Activated CD8-positive, alpha-beta memory T cell treated with anti-CD3 and anti-CD28 coated beads, Interleukin-2, amount 50 U/mL, for 1 hour (primary cell): ENCODE measurements at regions not wholly inside any gene's neighbourhood (a gene's known extent, or its start where the extent isn't known, plus 50 kb on each side); places are given as distances from the start of the nearest gene placed in this dataset.

Experiments used
- DNase-seq: peaks from one replicate; pipeline ENCODE4 v3.0.0-alpha.2; 2020; ENCODE audit errors: extremely low read depth

DNA sequence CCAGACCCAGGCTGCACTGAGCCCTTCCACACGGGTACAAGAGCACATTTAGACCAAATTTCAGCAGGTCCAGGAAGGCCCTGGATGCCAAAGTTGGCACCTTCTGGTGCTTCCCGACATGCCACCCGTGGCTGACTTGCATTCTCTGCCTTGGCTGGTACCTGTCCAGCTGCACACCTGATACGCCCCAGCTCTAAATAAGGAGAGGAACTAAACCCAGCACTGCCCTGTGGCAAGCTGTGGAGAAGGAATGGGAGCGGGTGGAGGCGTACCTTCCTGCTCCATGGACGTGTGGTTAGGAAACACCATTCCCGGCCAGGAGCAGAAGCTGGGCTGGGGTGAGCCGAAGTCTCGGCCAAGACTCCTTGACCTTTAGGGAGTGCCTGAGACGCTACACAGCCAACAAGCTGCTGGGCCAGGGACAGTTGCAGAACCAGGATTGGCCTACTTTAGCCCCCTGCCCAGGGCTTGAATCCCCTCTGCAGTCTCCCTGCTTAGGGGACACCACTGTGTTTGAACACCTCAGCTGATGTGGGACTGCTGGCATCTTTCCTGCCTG lies 86.5 kb upstream of the TAF1B start:
- DNase-seq: no peak

DNA sequence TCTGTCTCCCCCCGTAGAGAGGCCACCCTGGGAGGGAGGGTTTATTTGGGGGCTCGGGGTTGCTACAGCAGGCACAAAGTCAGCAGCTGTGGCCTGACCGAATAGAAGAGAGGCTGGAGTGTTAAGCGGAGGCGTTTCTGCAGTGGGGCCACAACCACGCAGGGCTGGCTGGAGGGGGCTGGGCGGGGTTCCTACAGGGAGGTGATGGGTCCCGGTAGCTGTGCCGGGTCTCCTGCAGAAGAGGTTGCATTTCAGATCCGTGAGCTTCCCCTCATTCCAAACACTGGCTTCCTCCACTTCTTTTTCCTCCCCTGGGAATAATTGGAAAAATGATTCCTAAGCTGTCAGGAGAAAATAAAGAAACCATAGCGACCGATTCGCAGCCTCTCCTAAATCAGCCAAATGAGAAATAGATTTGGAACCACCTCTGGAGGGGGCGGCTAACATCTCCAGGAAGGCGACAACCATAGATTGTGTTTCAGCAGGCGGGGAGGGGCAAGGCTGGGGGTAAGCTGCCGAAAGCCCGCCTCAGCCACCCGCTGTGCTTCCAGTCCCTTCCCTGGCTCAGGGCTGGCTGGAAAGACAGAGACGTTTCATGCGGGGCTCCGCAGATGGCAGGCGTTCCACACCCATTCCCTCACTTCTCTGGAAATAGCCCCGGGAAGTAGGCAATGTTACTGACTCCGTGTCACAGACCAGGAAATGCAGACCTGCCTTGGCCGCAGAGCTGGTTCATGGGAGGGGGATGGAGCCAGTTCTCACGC lies 85.6 kb upstream of the TAF1B start:
- DNase-seq: no peak

DNA sequence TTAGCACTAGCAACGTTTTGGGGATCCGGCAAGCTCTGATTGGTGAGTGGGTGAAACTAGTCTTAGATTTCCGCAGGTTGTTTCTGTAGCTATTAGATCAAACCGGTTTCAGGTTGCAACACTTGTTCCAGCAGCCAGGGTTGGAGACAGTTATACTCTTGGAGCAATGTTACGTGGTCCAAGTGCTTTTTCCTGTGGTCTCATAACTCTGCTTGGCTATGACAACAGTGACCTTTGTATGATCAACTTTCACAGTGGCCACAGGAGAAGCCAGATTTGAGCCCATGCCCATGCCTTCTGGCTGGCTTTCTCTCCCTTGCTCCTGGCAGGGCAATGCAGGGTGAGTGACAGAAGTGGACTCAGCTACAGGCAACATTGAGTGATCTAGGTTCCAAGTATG lies 84.5 kb upstream of the TAF1B start:
- DNase-seq: no peak

DNA sequence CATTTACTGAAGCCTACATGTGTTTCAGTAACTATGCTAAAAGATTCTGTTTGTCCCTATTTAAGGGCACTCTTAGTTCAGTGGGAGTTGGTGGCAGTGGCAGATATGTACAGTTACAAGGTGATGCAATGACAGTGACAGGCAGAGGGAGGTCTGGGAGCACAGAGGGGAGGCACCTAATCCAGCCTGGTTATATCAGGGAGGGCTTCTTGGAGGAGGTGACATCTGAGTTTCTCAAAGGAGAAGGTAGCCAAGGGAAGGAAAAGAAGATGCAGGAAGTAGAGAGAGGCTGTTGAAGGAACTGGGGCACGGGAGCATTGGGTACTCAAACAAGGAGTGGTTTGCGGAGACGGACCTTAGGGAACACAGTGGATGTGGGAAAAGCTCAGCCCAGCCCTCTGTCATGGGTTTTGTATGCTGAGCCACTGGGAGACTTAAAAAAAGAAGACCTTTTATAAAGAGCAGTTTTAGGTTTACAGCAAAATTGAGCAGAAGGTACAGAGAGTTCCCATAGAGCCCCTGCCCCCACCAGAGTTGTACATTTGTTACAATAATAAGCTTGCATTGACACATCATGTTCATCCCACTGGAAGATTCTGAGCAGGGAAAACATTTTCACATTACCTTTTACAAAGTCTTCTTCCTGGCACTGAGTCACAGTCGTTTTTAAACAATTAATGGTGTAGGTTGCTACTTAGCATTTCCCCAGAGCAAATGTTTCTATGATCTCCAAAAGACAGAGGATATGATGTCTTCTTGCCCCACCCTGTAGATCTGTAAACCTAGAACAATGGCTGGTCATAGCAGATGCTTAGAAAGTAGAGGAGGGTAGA lies 83.0 kb upstream of the TAF1B start:
- no peak for DNase-seq

DNA sequence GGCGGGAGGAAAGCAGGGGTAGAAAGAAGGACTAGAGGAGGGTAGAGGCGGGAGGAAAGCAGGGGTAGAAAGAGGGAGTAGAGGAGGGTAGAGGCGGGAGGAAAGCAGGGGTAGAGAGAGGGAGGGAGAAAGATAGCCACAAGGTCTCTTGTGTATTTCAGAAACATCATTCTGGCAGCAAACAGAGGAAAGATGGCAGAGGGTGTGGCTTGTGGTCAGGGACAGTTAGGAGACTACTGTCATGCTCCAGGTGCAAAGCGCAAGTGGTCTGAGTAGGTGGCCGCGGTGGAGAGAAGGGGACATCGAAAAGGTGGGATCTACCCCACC lies 82.4 kb upstream of the TAF1B start:
- DNase-seq: no peak

DNA sequence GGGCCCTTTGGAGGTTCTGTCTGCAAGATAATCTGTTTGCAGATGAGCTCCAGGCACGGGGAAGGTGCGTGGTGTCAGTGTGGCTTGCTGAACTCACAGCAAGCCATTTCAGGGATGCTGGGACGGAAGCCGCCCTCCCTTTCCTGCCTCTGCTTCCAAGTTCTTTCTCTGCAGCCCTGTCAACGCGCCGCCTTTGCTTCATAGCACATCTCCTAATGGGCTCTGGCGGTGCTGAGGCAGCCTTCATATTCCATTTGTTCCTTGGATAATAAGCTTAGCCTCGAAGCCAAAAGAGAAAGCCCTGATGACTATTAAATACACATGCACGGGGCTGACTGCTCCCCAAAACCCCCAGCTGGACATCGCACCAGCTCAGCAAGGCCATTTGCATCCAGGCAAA lies 81.7 kb upstream of the TAF1B start:
- DNase-seq: no peak

DNA sequence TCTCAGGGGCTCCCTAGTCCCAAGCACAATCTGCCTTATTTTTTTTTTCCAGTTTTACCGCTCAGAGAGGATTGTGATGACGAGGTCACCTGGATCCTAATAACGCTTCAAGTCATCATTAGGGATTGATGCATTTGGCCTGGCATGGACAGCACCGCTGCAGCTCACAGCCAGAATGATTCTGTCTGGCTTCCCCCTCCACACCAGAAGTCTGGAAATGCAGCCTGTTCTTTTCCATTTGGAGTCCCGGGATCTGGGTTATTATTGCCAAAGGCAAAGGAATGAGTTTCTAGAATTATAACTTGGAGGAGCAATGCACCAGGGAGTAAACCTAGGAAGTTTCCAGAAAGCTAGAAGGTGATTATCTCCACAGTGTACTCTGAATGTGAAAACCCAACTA lies 81.1 kb upstream of the TAF1B start:
- no peak for DNase-seq

DNA sequence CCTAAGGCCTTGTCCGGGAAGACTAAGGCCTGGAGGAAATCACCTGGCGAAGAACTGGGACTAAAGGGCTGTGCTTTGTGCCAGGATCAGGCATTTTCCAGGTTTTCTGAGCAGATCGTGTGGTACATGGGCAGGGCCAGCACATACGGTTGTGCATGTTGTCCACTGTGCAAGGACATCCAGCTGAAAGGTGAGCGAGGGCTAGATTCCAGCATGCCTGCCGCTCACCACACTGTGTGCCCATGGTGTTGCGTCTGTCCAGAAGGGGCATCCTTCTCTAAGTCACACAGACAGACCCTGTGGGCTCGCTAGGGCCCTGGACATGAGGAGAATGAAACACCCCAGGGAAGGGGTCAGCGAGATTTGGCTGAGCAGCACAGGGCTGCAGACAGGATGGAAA lies 80.3 kb upstream of the TAF1B start:
- DNase-seq: no peak

DNA sequence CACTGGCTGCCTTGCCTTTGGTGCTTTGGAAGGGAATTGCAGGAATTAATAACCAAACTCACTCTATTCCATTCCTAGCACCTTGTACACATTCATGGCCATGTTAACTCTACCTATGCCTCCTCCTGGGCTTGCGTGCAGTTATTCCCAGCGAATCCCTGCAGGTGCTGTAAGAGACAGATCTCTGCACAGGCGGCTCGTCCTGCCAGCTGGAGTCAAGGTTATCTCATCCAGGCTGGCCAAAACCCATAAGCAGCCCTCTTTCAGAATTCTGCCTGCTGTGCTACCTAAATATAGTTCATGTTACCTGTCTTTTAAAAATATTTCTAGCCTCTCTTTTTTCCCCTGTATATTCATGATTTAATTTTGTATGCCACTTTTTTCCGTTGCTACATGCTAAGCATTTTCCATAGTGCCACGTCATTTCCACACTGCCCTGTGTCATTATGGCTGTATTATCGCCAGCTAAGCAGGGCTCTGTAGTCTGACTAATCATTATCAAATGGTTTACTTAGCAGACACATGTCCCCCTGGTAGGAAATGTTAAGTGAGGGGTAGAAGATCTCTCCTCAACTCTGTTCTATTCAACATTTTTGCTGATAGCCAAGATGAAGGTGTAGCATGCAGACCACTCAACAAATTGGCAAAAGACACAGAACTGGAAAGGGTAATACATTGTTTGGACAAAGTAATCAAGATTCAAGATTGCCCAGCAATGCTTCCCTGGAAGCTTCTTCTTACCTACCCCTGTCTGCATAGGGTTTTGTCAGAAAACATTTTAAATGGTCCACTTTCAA lies 79.7 kb upstream of the TAF1B start:
- DNase-seq: no peak

DNA sequence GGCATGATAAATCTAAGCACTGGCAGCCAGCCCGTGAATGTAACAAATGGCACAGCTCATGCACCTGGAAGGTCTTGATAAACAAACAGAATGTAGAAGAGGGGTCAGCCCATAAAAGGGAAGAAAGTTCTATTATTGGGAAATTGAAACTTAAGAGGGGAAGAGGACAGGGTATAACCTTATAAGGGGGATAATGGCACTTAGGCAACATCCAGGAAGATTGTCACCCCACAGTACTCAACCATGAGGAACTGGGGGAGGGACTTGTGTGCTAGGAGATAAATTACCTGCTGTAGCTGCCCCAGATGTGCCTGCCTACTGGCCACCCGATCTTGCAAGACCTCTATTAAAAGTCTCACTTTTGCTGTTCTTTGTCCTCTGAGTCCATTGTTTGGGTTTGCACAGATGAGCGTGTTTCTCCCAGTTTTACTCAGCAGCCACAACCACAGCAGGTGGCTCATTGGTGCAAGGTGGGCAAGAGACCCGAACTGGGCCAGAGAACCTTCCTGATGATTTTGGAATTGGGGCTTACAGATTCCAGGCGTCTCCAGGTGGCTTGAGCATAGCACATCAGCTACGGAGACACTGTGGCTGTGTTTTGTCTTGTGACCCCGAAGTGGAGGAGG lies 79.0 kb upstream of the TAF1B start:
- no peak for DNase-seq

DNA sequence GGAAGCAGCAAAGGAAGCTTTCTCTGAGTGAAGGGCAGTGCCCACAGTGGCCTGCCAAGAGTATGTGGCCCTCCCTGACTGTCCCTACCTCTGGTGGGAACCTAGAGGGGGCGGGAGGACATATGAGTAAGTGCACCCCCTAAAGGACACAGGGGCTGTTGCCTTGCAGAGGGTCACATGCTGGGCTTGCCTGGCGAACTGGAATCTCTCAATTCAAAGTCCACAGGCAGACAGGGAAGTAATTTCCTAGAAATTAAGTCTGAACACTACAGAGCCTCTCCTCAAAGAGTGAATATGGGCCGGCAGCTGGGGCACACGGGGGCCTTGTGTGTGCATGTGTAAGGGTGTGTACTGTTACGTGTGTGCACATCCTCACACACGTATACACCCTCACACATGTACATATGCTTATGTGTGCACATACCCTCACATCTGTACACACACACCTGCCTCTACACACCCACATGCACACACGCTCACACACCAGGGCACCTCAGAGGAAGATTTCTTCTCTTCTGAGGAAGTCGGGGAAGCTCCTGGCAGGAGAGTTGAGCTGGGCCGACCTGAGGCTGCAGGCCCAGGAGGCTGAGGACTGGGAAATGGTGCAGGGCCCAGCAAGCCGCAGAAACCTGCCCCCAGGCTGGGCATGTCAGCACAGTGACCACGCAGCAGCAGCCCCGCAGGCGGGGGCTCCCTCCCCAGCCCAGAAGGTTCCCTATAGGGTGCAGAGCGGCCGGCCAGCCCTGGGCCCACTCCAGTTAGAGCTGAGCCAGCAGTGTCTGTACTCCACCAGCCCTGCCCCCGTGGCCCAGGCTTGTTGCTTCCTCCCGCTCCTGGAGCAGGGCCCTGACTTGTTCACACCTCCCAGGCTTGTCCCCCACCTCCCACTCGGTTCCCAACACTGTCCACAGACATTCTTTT lies 77.4 kb upstream of the TAF1B start:
- no peak for DNase-seq

DNA sequence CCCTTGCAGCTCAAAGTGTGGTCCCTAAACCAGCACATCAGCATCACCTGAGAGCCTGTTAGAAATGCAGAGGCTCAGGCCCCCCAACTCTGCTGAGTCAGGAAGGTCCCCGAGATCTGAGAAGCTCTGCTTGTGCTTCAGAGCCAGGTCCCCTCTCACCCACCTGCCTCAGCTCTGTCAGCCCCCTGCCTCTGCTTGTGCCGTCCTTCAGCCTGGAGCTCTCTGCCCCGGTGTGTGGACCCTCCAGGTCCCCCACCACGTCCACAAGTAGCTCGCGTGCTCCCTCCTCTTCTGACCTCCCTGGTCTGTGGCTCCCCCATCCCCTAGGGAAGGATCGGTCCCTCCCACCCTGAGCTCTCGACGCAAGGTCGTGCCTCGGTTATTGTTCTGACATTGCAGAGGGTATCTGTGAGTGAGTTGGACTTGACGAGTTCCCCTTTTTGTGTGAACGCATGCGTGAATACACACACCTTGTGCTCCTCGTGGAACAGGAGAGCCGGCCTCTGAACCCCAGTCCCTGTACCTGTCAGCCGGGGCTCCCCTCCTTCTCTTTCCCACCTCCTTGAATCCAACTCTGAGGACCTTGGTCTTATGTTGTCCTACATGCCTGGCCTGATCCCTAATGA lies 75.5 kb upstream of the TAF1B start:
- no peak for DNase-seq

DNA sequence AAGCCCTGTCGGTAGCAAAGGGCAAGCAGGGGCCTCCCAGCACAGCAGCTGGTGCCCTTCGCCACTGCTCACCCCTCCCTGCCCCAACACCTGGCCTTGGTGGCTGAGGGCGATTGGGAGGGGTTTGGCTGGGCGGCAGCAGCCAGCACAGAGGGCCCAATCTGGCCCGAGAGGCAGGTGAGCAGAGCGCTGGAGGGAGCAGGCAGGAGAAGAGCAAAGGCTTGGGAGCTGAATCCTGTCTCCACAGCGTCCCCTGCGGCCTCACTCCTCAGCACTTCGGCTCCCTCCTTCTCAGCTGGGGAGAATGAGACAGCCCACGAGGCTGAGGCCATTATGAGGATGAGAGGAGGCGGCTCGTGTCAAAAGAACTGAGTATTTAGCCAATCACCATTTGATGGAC lies 74.9 kb upstream of the TAF1B start:
- DNase-seq: no peak

DNA sequence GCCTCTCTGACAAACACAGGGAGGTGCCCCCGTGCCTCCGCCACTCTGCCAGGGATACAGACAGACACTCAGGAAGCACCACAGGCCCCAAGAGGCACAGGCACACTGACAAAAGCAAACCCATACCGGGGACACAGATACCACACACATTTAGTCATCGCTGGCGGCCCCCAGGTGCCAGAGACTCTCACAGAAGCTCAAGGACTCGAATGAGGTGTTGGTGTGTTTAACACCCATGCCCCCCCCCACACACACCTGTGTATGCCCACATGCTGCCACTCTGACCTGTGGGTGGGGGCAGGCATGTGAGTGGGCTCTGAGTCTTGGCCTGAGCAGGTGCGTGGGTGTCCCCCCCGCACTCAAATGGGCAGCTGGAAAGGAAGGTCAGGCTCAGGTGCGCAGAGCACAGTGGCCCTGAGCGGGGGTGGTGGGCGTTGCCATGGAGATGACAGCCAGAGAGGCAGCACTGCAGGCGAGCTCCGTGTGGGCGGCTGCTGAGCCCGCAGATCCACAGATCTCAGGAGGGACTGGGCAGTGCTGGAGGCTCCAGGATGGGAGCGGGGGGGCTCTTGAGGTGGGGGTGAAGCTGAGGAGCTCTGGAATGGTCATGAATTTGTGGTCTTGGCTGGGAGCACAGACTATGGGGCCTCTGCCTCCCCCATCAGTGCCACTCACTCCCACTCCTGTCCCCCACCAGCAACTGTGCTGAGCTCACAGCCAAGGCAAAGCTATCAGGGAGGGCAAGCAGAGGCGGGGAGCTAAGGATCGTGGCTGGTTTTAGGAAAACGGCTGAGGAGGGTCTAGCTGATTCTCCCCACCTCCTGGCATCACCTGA lies 73.9 kb upstream of the TAF1B start:
- no peak for DNase-seq

DNA sequence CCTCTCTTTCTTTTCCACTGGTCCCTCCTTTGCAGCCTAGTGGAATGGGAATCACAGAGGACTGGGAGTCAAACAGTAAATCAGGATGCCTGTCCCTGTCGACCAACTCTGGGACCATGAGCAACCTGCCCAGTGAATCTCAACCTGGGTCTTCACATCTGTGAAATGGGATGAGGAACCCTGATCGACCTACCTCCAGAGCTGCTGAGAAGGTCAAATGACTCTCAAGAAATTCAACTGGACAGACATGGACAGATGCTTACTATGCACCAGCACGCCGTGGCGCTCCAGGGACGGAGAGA lies 73.3 kb upstream of the TAF1B start:
- DNase-seq: no peak

DNA sequence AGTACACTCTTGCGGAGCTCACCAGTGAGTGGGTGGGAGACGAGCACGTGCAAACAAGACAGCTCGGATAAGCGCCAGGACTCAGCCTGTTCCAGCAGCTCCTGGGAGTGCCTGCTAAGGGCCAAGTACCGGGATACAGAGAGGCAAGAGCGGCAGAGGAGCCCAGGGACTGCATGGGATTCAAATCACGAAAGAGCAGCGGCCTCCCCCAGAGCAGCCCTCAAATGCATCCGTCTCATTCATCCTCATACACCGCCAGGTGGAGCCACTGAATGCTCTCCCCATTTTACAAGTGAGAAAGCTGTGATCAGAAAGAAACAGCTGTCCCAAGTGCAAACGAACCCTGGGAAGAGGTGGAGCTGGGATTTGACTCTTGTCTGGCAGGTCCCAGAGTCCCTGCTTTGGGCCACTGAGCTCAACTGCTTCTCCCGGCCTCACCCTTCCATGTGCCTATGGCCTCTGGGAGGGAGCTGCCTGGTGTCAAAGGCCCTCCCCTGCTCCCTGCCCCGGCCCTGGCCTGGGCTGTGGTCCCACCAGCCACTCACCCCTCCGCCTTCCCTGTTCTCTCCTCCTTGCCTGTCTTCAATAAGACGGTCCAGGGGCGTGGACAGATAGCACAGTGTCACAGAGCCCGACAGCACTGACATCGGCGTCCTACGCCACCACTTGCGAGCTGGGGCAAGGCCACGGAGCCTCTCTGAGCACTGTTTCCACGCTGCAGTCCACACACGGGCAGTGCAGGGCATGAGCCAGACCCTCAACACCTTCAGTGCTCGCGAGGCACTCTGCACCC lies 72.8 kb upstream of the TAF1B start:
- no peak for DNase-seq

DNA sequence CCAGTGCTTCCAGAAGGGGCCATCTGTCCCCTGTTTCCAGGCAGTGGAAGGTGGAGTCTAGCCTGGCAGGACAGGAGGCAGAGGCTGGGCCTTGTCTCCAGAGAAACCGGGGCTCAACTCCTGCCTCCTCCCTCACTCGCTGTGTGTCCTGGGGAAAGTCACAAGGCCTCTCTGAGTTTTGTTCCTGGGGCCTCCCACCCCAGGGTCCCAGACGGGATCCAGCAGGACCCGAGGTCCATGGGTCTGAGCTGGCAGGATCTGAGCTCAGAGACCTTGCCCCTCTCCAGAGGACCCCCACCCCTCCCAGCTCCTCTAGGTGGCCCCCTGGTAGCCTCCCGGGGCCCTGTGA lies 72.2 kb upstream of the TAF1B start:
- no peak for DNase-seq

DNA sequence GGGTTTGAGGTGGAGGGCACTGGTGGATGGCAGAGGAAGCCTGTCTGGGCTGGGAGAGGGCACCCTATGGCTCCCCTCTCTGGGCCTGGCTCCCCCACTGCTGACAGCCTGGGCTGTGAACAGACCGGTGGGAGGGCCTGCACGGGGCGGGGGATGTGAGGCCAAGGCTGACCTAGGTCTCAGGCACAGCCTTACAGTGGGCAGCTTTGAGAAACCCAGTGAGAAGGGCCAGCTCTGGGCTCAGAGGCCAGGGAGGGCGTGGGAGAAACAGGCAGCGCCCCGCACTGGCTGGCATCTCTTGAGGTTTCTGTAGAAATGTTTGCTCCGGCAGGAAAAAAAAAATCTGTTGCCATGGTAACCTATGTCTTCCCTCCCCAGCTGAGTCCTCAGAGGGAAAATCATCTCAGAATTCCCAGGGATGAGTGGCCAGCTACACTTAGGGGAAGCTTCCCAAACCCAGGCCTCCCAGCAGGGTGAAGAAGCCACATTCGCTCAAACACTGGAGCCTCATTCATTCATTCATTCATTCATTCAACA lies 71.7 kb upstream of the TAF1B start:
- no peak for DNase-seq
